WTC11 (cell line): ENCODE measurements at regions not wholly inside any gene's neighbourhood (a gene's known extent, or its start where the extent isn't known, plus 50 kb on each side); places are given as distances from the start of the nearest gene placed in this dataset.

Source experiments
- ATF1 ChIP-seq: sonication (generic); formaldehyde crosslinking; IDR thresholded peaks from 2 replicates; pipeline ENCODE4 v1.8.1; 2023; ENCODE audit warnings: mild to moderate bottlenecking, moderate library complexity, missing genetic modification reagents
- CTCF ChIP-seq: fragments of 200-600 bp; IDR thresholded peaks from 2 replicates; pipeline ENCODE4 v1.8.0; 2022; ENCODE audit warnings: antibody characterized with exemption
- EMX1 ChIP-seq: fragments of 250-450 bp; sonication (Bioruptor Pico); IDR thresholded peaks from 2 replicates; pipeline ENCODE4 v1.8.0; 2021; ENCODE audit warnings: mild to moderate bottlenecking
- ETV6 ChIP-seq: sonication (generic); formaldehyde crosslinking; IDR thresholded peaks from 2 replicates; pipeline ENCODE4 v1.8.1; 2022; ENCODE audit warnings: mild to moderate bottlenecking, missing genetic modification reagents
- FOXP4 ChIP-seq: sonication (generic); formaldehyde crosslinking; IDR thresholded peaks from 2 replicates; pipeline ENCODE4 v1.8.0; 2022; ENCODE audit warnings: mild to moderate bottlenecking, missing genetic modification reagents
- MAX ChIP-seq: sonication (generic); formaldehyde crosslinking; IDR thresholded peaks from 2 replicates; pipeline ENCODE4 v1.8.0; 2022; ENCODE audit warnings: mild to moderate bottlenecking, missing genetic modification reagents
- RELA ChIP-seq: sonication (generic); formaldehyde crosslinking; IDR thresholded peaks from 2 replicates; pipeline ENCODE4 v1.8.1; 2022; ENCODE audit warnings: missing genetic modification reagents, mild to moderate bottlenecking, borderline replicate concordance
- SMAD3 ChIP-seq: sonication (generic); formaldehyde crosslinking; IDR thresholded peaks from 2 replicates; pipeline ENCODE4 v1.8.0; 2022; ENCODE audit warnings: missing genetic modification reagents, mild to moderate bottlenecking, borderline replicate concordance
- SP1 ChIP-seq: sonication (generic); formaldehyde crosslinking; conservative IDR thresholded peaks from 2 replicates; pipeline ENCODE4 v1.8.1; 2022; ENCODE audit warnings: missing genetic modification reagents
- ZNF232 ChIP-seq: sonication (generic); formaldehyde crosslinking; IDR thresholded peaks from 2 replicates; pipeline ENCODE4 v1.8.0; 2022; ENCODE audit warnings: mild to moderate bottlenecking, missing genetic modification reagents

GRCh38 chr1:94736549-94736948 is 83.6 kb upstream of the SLC44A3 start:
- TF ChIP-seq EMX1 (CRISPR knock-in tag) (no peak), ATF1 (no peak), FOXP4 (no peak), SP1 (CRISPR knock-in tag) (no peak), CTCF (no peak), RELA (no peak), ZNF232 (no peak), ETV6 (CRISPR knock-in tag) (no peak), MAX (CRISPR knock-in tag) (no peak), SMAD3 (CRISPR knock-in tag) (no peak)
